ENCODE measurements at regions not wholly inside any gene's neighbourhood (a gene's known extent, or its start where the extent isn't known, plus 50 kb on each side); places are given as distances from the start of the nearest gene placed in this dataset.

GRCh38 chr10:121169406-121169805 lies 318.2 kb downstream of the WDR11 start:
- no peak overlapping the region for H3K4me3 ChIP-seq (ENCODE audit: low read depth, low read length)
- POLR2A ChIA-PET, result no interaction called here
- H3K27ac Mint-ChIP-seq (ENCODE audit: unreplicated experiment), result no peak overlapping the region
- CTCF ChIA-PET, result no interaction called here
- no peaks in the 10 kb centered on the region for H3K4me1 Mint-ChIP-seq (ENCODE audit: low read depth, unreplicated experiment)
- H3K4me3 Mint-ChIP-seq (ENCODE audit: unreplicated experiment), result no peak overlapping the region
- BruUV-seq (replicated peaks), result no TSS peak
- intact Hi-C loops (cut with micrococcal nuclease; ENCODE audit: unreplicated experiment), result no loop called here
- H3K9me3 ChIP-seq, result no peaks in the 10 kb centered on the region
- no peaks in the 10 kb centered on the region for H3K27me3 ChIP-seq (replicated peaks; ENCODE audit: control insufficient read depth, insufficient read depth, low read length)
- H3K9me3 Mint-ChIP-seq (ENCODE audit: unreplicated experiment), result no peaks in the 10 kb centered on the region
- H3K36me3 Mint-ChIP-seq (ENCODE audit: insufficient read depth, unreplicated experiment), result no peaks in the 10 kb centered on the region
- DNase-seq, result no peak
- H3K36me3 ChIP-seq (ENCODE audit: control insufficient read depth, insufficient read depth, low read length), result no peaks in the 10 kb centered on the region
- TF ChIP-seq CTCF (IDR thresholded peaks at IDR 0.05; ENCODE audit: insufficient read depth in 1 of 2, low read depth in 1 of 2, low read length in 1 of 2, severe bottlenecking in 1 of 2, unreplicated experiment in 1 of 2), result no peak
- H3K4me1 ChIP-seq, result no peaks in the 10 kb centered on the region
- no peaks in the 10 kb centered on the region for H3K27me3 Mint-ChIP-seq (ENCODE audit: insufficient read depth, unreplicated experiment)

GRCh38 chr10:121171825-121172787 lies 320.9 kb downstream of the WDR11 start:
- CTCF ChIA-PET, result interaction anchor here (1.2 kb wide), 1 partner anchor 14 kb away, joined by 3 read pairs; no protein-coding TSS in a partner anchor
- no peak overlapping the region for H3K4me3 ChIP-seq (ENCODE audit: low read depth, low read length)
- TF ChIP-seq CTCF (IDR thresholded peaks at IDR 0.05; ENCODE audit: insufficient read depth in 1 of 2, low read depth in 1 of 2, low read length in 1 of 2, severe bottlenecking in 1 of 2, unreplicated experiment in 1 of 2), result no peak
- no peaks in the 10 kb centered on the region for H3K9me3 Mint-ChIP-seq (ENCODE audit: unreplicated experiment)
- no peak overlapping the region for H3K27ac Mint-ChIP-seq (ENCODE audit: unreplicated experiment)
- H3K4me1 Mint-ChIP-seq (ENCODE audit: low read depth, unreplicated experiment), result no peaks in the 10 kb centered on the region
- intact Hi-C loops (cut with micrococcal nuclease; ENCODE audit: unreplicated experiment), result no loop called here
- H3K4me1 ChIP-seq, result no peaks in the 10 kb centered on the region
- POLR2A ChIA-PET, result no interaction called here
- no peaks in the 10 kb centered on the region for H3K9me3 ChIP-seq
- no peaks in the 10 kb centered on the region for H3K36me3 ChIP-seq (ENCODE audit: control insufficient read depth, insufficient read depth, low read length)
- no peaks in the 10 kb centered on the region for H3K36me3 Mint-ChIP-seq (ENCODE audit: insufficient read depth, unreplicated experiment)
- H3K27me3 Mint-ChIP-seq (ENCODE audit: insufficient read depth, unreplicated experiment), result no peaks in the 10 kb centered on the region
- no TSS peak for BruUV-seq (replicated peaks)
- no peak overlapping the region for H3K4me3 Mint-ChIP-seq (ENCODE audit: unreplicated experiment)
- DNase-seq, result no peak
- no peaks in the 10 kb centered on the region for H3K27me3 ChIP-seq (replicated peaks; ENCODE audit: control insufficient read depth, insufficient read depth, low read length)

- no TSS peak for BruUV-seq (replicated peaks)
- no peaks in the 10 kb centered on the region for H3K36me3 ChIP-seq (ENCODE audit: control insufficient read depth, insufficient read depth, low read length)
- H3K36me3 Mint-ChIP-seq (ENCODE audit: insufficient read depth, unreplicated experiment), result no peaks in the 10 kb centered on the region
- POLR2A ChIA-PET, result no interaction called here
- no peak for TF ChIP-seq CTCF (IDR thresholded peaks at IDR 0.05; ENCODE audit: insufficient read depth in 1 of 2, low read depth in 1 of 2, low read length in 1 of 2, severe bottlenecking in 1 of 2, unreplicated experiment in 1 of 2)
- peaks cover 10% of the 10 kb centered on the region for H3K4me1 Mint-ChIP-seq (ENCODE audit: low read depth, unreplicated experiment)
- CTCF ChIA-PET, result no interaction called here
- H3K27me3 Mint-ChIP-seq (ENCODE audit: insufficient read depth, unreplicated experiment), result no peaks in the 10 kb centered on the region
- DNase-seq, result no peak
- no peaks in the 10 kb centered on the region for H3K9me3 ChIP-seq
- no peak overlapping the region for H3K4me3 ChIP-seq (ENCODE audit: low read depth, low read length)
- peaks cover 10% of the 10 kb centered on the region; the same call in 1 of the 2 replicates for H3K4me1 ChIP-seq
- no peak overlapping the region for H3K27ac Mint-ChIP-seq (ENCODE audit: unreplicated experiment)
- no peaks in the 10 kb centered on the region for H3K9me3 Mint-ChIP-seq (ENCODE audit: unreplicated experiment)
- no peak overlapping the region for H3K4me3 Mint-ChIP-seq (ENCODE audit: unreplicated experiment)
- no peaks in the 10 kb centered on the region for H3K27me3 ChIP-seq (replicated peaks; ENCODE audit: control insufficient read depth, insufficient read depth, low read length)
- intact Hi-C loops (cut with micrococcal nuclease; ENCODE audit: unreplicated experiment), result no loop called here
These were observed 327.8 kb downstream of the WDR11 start for GRCh38 chr10:121179006-121179405.
